ENCODE measurements at regions not wholly inside any gene's neighbourhood (a gene's known extent, or its start where the extent isn't known, plus 50 kb on each side); places are given as distances from the start of the nearest gene placed in this dataset.

DNA sequence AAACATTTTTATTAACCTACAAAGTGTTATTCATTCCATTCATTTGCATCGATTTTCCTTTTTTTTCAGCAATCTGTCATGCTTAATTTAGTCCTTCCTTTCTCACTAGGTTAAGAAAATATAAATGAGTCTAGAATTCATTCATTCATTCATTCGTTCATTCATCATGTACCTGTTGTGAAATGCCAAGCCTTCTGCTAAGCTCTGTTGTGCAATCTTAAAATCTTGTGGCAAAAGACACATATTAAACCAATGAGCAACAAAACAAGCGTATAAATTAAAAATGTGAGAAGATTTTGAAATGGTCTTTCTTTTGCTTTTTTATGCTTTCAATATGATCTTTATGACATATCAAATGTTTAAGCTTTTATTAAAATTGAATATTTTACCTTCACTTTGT, 88.6 kb upstream of the MAD2L1 start:
- Histone ChIP-seq H3K27me3 (ENCODE audit: control insufficient read depth, insufficient read depth, low read length) (no peaks in the 10 kb centered on the region), H3K36me3 (ENCODE audit: control insufficient read depth, insufficient read depth, low read length) (no peaks in the 10 kb centered on the region), H3K4me3 (ENCODE audit: low read depth, low read length) (no peak overlapping the region), H3K27ac (ENCODE audit: low read depth, low read length) (no peak overlapping the region), H3K9me3 (ENCODE audit: control insufficient read depth, insufficient read depth, low read length) (no peaks in the 10 kb centered on the region), H3K9ac (ENCODE audit: low read depth, low read length) (no peak overlapping the region), H3K4me1 (ENCODE audit: control insufficient read depth, insufficient read depth, low read length) (peaks cover 13% of the 10 kb centered on the region)

DNA sequence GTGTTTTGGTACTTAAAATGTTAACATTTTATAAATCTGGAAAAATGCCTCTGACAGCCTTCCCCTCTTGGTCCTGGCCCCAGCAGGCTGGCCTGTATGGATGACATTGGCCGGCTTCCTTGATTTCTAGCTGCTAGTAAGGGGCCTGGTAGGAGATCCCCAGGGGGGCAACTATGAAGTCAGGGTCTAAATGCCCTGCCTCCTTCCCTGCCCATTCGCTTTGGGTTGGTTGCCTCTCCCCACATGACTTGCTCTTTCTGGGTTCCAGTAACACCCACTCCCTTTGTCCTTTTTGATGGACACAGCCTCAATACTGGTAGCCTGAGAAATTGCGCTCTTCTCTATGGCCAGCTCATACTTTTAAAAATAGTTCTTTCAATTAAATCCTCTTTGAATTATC, 78.0 kb upstream of the MAD2L1 start:
- H3K9me3 ChIP-seq (ENCODE audit: control insufficient read depth, insufficient read depth, low read length): no peaks in the 10 kb centered on the region
- H3K27me3 ChIP-seq (ENCODE audit: control insufficient read depth, insufficient read depth, low read length): no peaks in the 10 kb centered on the region
- H3K4me1 ChIP-seq (ENCODE audit: control insufficient read depth, insufficient read depth, low read length): no peaks in the 10 kb centered on the region
- no peak overlapping the region for H3K9ac ChIP-seq (ENCODE audit: low read depth, low read length)
- no peak overlapping the region for H3K27ac ChIP-seq (ENCODE audit: low read depth, low read length)
- H3K4me3 ChIP-seq (ENCODE audit: low read depth, low read length): no peak overlapping the region
- H3K36me3 ChIP-seq (ENCODE audit: control insufficient read depth, insufficient read depth, low read length): no peaks in the 10 kb centered on the region

DNA sequence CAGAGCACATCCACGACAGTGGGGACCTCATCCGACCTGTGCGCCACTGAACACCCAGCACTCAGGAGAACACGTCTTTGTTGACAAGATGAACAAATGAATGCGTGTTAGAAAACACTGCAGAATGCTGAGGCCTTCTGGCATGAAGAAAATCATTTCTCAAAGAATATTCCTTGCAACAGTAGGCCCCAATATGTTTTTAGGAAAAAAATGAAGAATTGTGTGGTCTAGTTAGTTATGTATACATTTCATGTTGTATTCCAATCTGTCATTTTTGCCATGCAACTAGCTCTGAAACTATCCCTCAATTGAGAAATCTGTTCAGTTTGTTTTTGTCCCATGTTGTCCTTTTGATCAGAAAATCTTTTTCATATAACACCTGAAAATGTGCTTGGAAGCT, 77.4 kb upstream of the MAD2L1 start:
- H3K4me1 ChIP-seq (ENCODE audit: control insufficient read depth, insufficient read depth, low read length): no peaks in the 10 kb centered on the region
- no peak overlapping the region for H3K9ac ChIP-seq (ENCODE audit: low read depth, low read length)
- no peaks in the 10 kb centered on the region for H3K9me3 ChIP-seq (ENCODE audit: control insufficient read depth, insufficient read depth, low read length)
- H3K4me3 ChIP-seq (ENCODE audit: low read depth, low read length): no peak overlapping the region
- no peaks in the 10 kb centered on the region for H3K36me3 ChIP-seq (ENCODE audit: control insufficient read depth, insufficient read depth, low read length)
- H3K27ac ChIP-seq (ENCODE audit: low read depth, low read length): no peak overlapping the region
- H3K27me3 ChIP-seq (ENCODE audit: control insufficient read depth, insufficient read depth, low read length): no peaks in the 10 kb centered on the region

DNA sequence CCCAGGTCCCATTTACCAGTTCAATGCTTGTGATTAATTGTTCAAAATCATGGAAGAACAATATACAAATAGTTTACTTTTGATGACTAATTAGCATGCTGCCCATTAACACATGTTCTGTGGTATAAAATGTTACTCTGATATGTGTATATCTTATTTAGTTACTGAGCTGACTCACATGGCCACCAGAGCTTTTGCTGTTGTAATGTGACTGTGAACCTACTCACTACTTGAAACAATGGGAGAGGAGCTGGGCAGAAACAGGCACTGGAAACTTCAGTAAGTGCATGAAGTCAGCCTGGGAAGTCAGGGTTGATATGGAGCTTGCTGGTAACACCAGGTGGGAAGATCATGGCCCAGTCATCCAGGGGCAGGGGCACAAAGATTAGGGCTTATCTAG, 72.7 kb upstream of the MAD2L1 start:
- no peaks in the 10 kb centered on the region for H3K4me1 ChIP-seq (ENCODE audit: control insufficient read depth, insufficient read depth, low read length)
- H3K27ac ChIP-seq (ENCODE audit: low read depth, low read length): no peak overlapping the region
- H3K9ac ChIP-seq (ENCODE audit: low read depth, low read length): no peak overlapping the region
- no peaks in the 10 kb centered on the region for H3K9me3 ChIP-seq (ENCODE audit: control insufficient read depth, insufficient read depth, low read length)
- H3K36me3 ChIP-seq (ENCODE audit: control insufficient read depth, insufficient read depth, low read length): no peaks in the 10 kb centered on the region
- no peak overlapping the region for H3K4me3 ChIP-seq (ENCODE audit: low read depth, low read length)
- no peaks in the 10 kb centered on the region for H3K27me3 ChIP-seq (ENCODE audit: control insufficient read depth, insufficient read depth, low read length)

DNA sequence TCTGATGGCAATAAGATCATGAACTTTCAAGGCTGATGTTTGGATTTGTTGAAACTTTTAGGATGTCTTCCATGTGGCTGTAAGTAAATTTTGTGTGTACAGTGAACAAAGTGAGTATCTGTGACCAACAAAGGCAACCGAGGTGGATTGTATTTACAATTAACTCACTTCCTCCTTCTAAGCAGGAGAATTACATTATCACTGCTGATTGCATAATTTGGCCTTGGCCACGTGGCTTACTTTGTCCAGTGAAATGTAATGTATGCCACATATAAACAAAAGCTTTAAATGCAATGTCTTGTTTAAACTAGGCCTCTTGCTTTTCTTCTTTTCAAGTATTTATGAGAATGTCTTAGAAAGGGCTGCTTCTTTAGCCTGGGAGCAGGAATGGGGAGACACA, 66.3 kb upstream of the MAD2L1 start:
- H3K4me1 ChIP-seq (ENCODE audit: control insufficient read depth, insufficient read depth, low read length): no peaks in the 10 kb centered on the region
- H3K27ac ChIP-seq (ENCODE audit: low read depth, low read length): no peak overlapping the region
- H3K36me3 ChIP-seq (ENCODE audit: control insufficient read depth, insufficient read depth, low read length): no peaks in the 10 kb centered on the region

DNA sequence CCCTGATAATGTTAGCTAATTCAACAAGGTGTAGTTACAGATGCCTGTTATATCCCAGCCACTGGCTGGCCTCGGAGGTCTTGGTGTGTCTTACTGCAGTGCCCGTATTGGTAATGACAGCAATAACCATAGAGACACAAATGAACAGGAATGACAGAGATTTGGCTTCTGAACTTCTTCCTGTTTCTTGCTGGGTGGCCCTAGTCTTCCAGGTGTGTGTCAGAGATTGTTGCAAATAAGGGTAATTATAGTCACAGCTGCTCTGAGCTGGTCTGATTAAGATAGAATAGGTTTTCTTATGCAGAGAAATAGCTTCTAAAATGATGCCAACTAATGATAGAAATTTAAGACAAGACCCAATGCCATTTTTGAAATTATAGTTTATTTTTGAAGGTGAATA, 64.1 kb upstream of the MAD2L1 start:
- Histone ChIP-seq H3K9ac (ENCODE audit: low read depth, low read length) (no peak overlapping the region), H3K4me1 (ENCODE audit: control insufficient read depth, insufficient read depth, low read length) (no peaks in the 10 kb centered on the region), H3K36me3 (ENCODE audit: control insufficient read depth, insufficient read depth, low read length) (no peaks in the 10 kb centered on the region), H3K9me3 (ENCODE audit: control insufficient read depth, insufficient read depth, low read length) (no peaks in the 10 kb centered on the region), H3K27me3 (ENCODE audit: control insufficient read depth, insufficient read depth, low read length) (no peaks in the 10 kb centered on the region), H3K27ac (ENCODE audit: low read depth, low read length) (no peak overlapping the region), H3K4me3 (ENCODE audit: low read depth, low read length) (no peak overlapping the region)

More for the DNA sequence above, 66.3 kb upstream of the MAD2L1 start:
- no peaks in the 10 kb centered on the region for H3K9me3 ChIP-seq (ENCODE audit: control insufficient read depth, insufficient read depth, low read length)
- H3K9ac ChIP-seq (ENCODE audit: low read depth, low read length): no peak overlapping the region
- no peaks in the 10 kb centered on the region for H3K27me3 ChIP-seq (ENCODE audit: control insufficient read depth, insufficient read depth, low read length)
- no peak overlapping the region for H3K4me3 ChIP-seq (ENCODE audit: low read depth, low read length)

Measured in HUES48 (cell line).